Choroid plexus epithelial cell (primary cell): ENCODE measurements at regions not wholly inside any gene's neighbourhood (a gene's known extent, or its start where the extent isn't known, plus 50 kb on each side); places are given as distances from the start of the nearest gene placed in this dataset.

Experiments used
- DNase-seq: peaks from one replicate; pipeline ENCODE4 v3.0.0-alpha.2; 2010; ENCODE audit warnings: low read depth
- H3K4me3 ChIP-seq: 2 replicates; pipeline ENCODE4 v1.5.1; 2011; ENCODE audit warnings: low read depth, mild to moderate bottlenecking, control low read depth, low read length, moderate library complexity
- TF ChIP-seq, protein P1 (sequence below): conservative IDR thresholded peaks from 2 replicates; pipeline ENCODE4 v1.5.1; 2011; ENCODE audit warnings: low read depth, mild to moderate bottlenecking, control low read depth, inconsistent platforms, low read length, moderate library complexity

DNA sequence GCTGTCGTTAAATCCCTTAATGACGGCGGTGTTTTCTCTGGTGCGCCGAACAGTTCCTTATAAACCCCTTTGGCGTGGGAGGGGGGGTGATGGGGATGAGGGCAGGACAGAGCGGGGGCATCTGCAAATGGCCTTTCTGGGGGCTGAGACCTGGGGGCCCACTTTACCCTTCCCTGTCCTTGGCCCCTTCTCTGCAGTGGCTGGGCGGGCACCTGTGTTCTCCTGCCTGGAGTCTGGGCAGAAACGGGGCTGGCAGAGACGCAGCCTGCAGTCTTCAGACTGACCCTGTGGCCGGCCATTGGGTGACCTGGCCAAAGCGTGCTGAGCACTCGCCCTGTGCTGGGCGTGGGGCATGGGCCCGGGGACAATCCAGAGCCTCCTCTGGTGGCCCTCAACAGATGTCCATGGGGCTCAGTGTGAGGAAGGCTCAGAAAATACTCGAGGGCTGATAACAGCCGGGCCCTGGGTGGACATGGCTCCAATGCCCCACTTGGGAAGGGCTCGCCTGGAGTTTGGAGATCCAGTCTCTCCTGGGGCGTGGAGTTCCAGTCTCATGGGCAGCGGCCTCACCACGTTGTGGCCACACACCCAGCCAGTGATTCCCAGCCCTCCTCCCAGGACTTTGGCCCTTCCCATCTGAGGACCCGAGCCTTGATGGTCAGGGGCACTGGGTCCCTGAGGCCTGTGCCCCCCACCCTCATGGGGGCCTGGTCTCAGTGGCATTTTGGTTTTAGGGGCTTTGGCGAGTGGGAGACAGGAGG, 50.8 kb upstream of the ACTRT2 start:
- H3K4me3 ChIP-seq, result no peak overlapping the region
- TF ChIP-seq, protein P1, sequence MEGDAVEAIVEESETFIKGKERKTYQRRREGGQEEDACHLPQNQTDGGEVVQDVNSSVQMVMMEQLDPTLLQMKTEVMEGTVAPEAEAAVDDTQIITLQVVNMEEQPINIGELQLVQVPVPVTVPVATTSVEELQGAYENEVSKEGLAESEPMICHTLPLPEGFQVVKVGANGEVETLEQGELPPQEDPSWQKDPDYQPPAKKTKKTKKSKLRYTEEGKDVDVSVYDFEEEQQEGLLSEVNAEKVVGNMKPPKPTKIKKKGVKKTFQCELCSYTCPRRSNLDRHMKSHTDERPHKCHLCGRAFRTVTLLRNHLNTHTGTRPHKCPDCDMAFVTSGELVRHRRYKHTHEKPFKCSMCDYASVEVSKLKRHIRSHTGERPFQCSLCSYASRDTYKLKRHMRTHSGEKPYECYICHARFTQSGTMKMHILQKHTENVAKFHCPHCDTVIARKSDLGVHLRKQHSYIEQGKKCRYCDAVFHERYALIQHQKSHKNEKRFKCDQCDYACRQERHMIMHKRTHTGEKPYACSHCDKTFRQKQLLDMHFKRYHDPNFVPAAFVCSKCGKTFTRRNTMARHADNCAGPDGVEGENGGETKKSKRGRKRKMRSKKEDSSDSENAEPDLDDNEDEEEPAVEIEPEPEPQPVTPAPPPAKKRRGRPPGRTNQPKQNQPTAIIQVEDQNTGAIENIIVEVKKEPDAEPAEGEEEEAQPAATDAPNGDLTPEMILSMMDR, result no peak
- DNase-seq, result no peak

DNA sequence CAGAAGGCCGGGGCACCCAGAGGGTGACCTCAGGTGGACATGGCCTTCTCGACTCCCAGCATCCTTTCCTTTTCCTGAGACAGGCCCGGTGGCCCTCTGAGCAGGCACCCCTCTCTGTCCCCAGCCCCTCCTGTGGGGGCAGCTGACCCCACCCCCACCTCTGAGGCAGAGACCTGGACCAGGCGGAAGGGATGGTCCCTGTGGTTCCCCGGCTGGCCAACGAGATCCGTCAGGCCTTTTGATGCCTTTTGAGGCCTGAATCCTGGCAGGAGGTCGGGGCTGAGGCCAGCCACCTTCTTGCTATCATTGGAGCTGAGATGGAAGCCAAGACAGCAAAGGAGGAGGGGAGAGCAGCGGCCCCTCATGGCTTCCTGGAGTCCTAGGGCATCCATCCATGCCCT, 50.2 kb upstream of the ACTRT2 start:
- TF ChIP-seq, protein P1, result no peak
- H3K4me3 ChIP-seq, result no peak overlapping the region
- no peak for DNase-seq
